ENCODE measurements at regions not wholly inside any gene's neighbourhood (a gene's known extent, or its start where the extent isn't known, plus 50 kb on each side); places are given as distances from the start of the nearest gene placed in this dataset.

DNA sequence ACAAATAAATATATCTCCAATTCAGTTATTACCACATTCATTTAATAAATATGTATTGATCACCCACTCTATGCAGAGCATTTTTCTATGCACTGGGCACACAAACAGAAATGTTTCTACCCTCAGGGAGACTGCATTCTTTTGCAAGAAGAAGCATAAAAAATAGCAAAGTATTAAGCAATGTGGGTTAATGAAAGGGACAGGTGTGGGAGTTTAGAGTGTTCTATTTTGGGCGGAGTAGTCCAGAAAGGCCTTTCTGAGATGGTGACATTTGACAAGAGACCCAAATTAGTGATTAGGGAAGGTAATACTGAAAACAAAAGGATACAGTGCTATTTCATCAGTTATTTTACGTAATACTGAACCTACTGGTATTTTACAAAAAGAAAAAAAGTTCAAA is 394.3 kb upstream of the CHST9 start:
- H3K36me3 Mint-ChIP-seq (ENCODE audit: unreplicated experiment): peaks cover 2% of the 10 kb centered on the region
- peaks cover 12% of the 10 kb centered on the region for H3K9me3 Mint-ChIP-seq (ENCODE audit: unreplicated experiment)
- H3K4me3 Mint-ChIP-seq (ENCODE audit: unreplicated experiment): no peak overlapping the region
- no peak for DNase-seq (ENCODE audit: extremely low spot score, unreplicated experiment)
- no peaks in the 10 kb centered on the region for H3K4me1 Mint-ChIP-seq (ENCODE audit: unreplicated experiment)
- H3K27me3 Mint-ChIP-seq (ENCODE audit: unreplicated experiment): peaks cover 18% of the 10 kb centered on the region
- no peak overlapping the region for H3K27ac Mint-ChIP-seq (ENCODE audit: unreplicated experiment)
- TF ChIP-seq, protein P1, sequence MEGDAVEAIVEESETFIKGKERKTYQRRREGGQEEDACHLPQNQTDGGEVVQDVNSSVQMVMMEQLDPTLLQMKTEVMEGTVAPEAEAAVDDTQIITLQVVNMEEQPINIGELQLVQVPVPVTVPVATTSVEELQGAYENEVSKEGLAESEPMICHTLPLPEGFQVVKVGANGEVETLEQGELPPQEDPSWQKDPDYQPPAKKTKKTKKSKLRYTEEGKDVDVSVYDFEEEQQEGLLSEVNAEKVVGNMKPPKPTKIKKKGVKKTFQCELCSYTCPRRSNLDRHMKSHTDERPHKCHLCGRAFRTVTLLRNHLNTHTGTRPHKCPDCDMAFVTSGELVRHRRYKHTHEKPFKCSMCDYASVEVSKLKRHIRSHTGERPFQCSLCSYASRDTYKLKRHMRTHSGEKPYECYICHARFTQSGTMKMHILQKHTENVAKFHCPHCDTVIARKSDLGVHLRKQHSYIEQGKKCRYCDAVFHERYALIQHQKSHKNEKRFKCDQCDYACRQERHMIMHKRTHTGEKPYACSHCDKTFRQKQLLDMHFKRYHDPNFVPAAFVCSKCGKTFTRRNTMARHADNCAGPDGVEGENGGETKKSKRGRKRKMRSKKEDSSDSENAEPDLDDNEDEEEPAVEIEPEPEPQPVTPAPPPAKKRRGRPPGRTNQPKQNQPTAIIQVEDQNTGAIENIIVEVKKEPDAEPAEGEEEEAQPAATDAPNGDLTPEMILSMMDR (IDR thresholded peaks at IDR 0.05): no peak

DNA sequence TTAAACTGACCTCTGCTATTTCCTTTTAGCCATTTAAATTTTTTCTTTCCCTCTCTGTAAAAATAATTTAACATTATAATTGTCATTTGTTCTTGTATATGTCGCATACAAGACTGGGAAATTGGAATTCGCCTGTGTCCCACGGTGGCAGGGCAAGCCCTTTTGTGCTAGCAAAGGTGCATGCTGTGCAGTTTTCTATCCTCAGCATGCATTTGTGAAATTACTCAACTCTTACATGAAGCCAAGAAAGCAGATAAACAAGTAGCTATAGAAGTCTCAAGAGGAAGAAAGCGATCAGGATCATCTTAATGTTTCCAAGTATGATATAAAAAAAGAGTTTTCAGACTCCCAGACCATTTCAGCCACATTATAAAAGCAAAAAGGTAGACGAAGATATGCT is 392.6 kb upstream of the CHST9 start:
- TF ChIP-seq, protein P1 (IDR thresholded peaks at IDR 0.05): no peak
- Mint-ChIP-seq H3K4me1 (ENCODE audit: unreplicated experiment) (no peaks in the 10 kb centered on the region), H3K36me3 (ENCODE audit: unreplicated experiment) (peaks cover 2% of the 10 kb centered on the region), H3K27me3 (ENCODE audit: unreplicated experiment) (peaks cover 18% of the 10 kb centered on the region), H3K9me3 (ENCODE audit: unreplicated experiment) (peaks cover 12% of the 10 kb centered on the region), H3K4me3 (ENCODE audit: unreplicated experiment) (no peak overlapping the region), H3K27ac (ENCODE audit: unreplicated experiment) (no peak overlapping the region)
- DNase-seq (ENCODE audit: extremely low spot score, unreplicated experiment): no peak

DNA sequence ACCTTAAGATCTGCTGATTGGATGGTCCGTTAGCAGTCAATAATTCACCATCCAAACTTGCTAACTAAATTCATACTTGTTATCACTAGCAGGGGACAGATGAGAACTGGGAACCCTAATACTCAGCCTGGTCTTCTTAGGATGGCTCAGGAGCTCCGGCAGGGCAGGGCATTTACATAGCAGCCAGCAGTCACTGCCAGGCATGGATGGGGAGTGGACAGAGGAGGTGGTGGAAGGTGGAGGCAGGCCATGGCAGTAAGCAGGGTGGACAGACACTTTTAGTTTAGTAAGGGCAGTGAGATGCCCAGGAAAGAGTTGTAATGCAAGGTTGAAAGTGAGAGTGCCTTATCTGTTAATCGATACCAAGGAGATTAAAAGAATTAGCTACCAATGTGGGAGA is 392.2 kb upstream of the CHST9 start:
- DNase-seq (ENCODE audit: extremely low spot score, unreplicated experiment): no peak
- no peaks in the 10 kb centered on the region for H3K4me1 Mint-ChIP-seq (ENCODE audit: unreplicated experiment)
- H3K27ac Mint-ChIP-seq (ENCODE audit: unreplicated experiment): no peak overlapping the region
- H3K4me3 Mint-ChIP-seq (ENCODE audit: unreplicated experiment): no peak overlapping the region
- H3K36me3 Mint-ChIP-seq (ENCODE audit: unreplicated experiment): peaks cover under 1% of the 10 kb centered on the region
- H3K9me3 Mint-ChIP-seq (ENCODE audit: unreplicated experiment): peaks cover 10% of the 10 kb centered on the region
- TF ChIP-seq, protein P1 (IDR thresholded peaks at IDR 0.05): no peak
- H3K27me3 Mint-ChIP-seq (ENCODE audit: unreplicated experiment): peaks cover 18% of the 10 kb centered on the region

DNA sequence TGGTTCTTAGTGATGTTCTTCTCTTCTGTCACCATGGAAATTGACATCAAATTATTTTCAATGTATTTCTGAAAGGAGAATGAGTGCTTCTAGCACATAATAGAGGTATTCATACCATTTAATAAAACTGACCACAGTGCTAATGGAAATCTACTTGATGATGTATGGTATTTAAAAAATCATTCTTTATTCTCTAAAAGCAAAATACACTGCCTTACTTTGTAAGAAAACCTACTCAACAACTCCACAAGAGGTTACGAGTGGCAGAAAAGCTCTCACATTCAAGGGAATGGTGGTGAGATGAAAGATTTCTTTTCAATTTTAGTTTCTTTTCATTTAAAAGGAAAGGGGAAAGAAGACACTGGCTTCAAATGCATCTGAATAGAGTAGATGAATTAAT is 382.3 kb upstream of the CHST9 start:
- peaks cover 6% of the 10 kb centered on the region for H3K9me3 Mint-ChIP-seq (ENCODE audit: unreplicated experiment)
- H3K27me3 Mint-ChIP-seq (ENCODE audit: unreplicated experiment): peaks cover 11% of the 10 kb centered on the region
- H3K4me1 Mint-ChIP-seq (ENCODE audit: unreplicated experiment): no peaks in the 10 kb centered on the region
- no peaks in the 10 kb centered on the region for H3K36me3 Mint-ChIP-seq (ENCODE audit: unreplicated experiment)
- H3K4me3 Mint-ChIP-seq (ENCODE audit: unreplicated experiment): no peak overlapping the region
- no peak overlapping the region for H3K27ac Mint-ChIP-seq (ENCODE audit: unreplicated experiment)
- TF ChIP-seq, protein P1 (IDR thresholded peaks at IDR 0.05): no peak
- no peak for DNase-seq (ENCODE audit: extremely low spot score, unreplicated experiment)

DNA sequence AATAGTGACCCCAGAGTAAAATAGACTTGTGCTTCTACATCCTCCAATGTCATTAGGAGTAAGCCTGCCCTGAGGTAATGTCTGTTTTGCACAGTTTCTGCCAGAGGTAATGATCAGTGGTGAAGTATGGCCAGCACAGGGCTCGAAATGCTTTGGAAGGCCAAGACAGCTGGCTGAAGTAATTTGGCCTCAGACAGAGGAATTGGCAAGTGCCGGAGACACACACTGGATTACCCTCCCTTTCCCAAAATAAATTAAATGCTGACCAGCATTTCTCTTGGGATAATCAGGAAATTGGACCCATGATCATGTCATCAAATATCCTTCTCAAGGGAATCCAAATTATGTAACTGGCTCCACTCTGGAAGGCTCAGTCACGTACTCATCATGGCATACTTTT is 379.0 kb upstream of the CHST9 start:
- H3K27me3 Mint-ChIP-seq (ENCODE audit: unreplicated experiment): peaks cover 23% of the 10 kb centered on the region
- H3K27ac Mint-ChIP-seq (ENCODE audit: unreplicated experiment): no peak overlapping the region
- H3K4me3 Mint-ChIP-seq (ENCODE audit: unreplicated experiment): no peak overlapping the region
- no peaks in the 10 kb centered on the region for H3K9me3 Mint-ChIP-seq (ENCODE audit: unreplicated experiment)
- no peak for DNase-seq (ENCODE audit: extremely low spot score, unreplicated experiment)
- TF ChIP-seq, protein P1 (IDR thresholded peaks at IDR 0.05): no peak
- H3K4me1 Mint-ChIP-seq (ENCODE audit: unreplicated experiment): no peaks in the 10 kb centered on the region
- no peaks in the 10 kb centered on the region for H3K36me3 Mint-ChIP-seq (ENCODE audit: unreplicated experiment)

All from osteocyte (in vitro differentiated cells).